ENCODE measurements at regions not wholly inside any gene's neighbourhood (a gene's known extent, or its start where the extent isn't known, plus 50 kb on each side); places are given as distances from the start of the nearest gene placed in this dataset.

DNA sequence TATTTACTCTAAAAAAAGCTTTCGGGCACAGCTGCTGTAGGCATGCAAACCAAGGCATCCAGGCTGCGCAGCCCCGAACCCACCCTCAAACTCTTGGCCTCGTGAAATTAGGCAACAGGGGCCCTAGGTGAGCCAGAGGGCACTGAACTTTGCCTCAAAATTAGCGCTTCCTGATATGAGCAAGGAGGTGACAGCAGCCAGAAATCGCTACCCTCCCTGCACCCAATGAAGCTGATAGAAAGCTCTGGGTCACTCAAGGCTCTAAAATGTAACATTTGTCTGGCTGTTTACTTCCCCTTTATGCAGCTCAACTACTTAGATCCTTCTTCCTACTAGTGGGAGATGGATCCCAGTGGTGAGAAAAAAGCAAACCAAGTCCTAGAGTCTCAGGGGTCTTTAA, 61.8 kb downstream of the PITPNM2 start (continued):
- no peak for TF ChIP-seq ZNF331 (CRISPR knock-in tag; IDR thresholded peaks at IDR 0.05)
- TF ChIP-seq SALL1 (CRISPR knock-in tag; IDR thresholded peaks at IDR 0.05): 0 out of 2 replicates have a peak, but pooled peaks have one; percentile 16

DNA sequence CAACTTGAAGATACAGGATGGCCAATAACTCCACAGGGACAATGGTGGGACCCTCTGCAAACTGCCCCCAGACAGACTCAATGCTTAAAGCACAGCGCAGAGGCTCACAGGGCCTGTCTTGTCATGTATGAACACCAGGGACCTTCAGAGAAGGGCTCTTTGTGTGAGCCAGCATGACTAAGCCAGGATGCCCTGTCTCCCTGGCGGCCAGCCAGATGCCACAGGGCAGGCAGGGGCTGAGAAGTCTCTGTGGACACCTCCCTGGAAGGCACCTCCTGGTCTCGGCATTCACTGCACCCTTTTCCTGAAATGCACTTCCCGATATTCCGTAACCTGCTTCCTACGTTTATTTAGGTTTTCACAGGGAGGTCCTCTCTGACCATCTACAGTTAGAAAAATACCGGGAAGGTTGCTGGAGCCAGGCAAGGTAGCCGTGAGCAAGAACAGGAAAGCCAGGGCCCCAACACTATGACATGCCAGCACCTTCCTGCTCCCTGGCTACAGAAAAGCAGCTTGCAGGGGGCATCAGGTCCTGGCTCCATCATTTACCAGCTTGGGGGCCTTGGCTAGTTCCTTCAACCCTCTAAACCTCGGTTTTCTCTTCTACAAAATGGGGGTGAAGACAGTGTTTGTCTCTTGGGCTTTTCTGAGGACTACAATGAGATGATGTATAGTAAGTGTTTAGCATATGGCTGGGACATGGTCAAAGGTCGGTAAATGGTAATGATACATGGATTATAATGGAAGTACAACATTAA, 65.0 kb downstream of the PITPNM2 start:
- Histone ChIP-seq H3K79me2 (ENCODE audit: insufficient read depth, low read length) (peaks cover 5% of the 10 kb centered on the region), H3K4me3 (replicated peaks in 1 of 3; ENCODE audit: insufficient read depth in 1 of 3, low read depth in 2 of 3, low read length in 3 of 3) (no peak overlapping the region), H3K27ac (ENCODE audit: extremely low read length, insufficient read depth, low read length) (no peak overlapping the region), H3K9me3 (ENCODE audit: low read length) (no peaks in the 10 kb centered on the region), H3K27me3 (ENCODE audit: control insufficient read depth in 1 of 2, insufficient read depth in 2 of 2, low read length in 2 of 2) (no peaks in the 10 kb centered on the region), H3K4me2 (ENCODE audit: low read depth, low read length) (no peak overlapping the region), H3K4me1 (ENCODE audit: insufficient read depth, low read length) (peaks cover 46% of the 10 kb centered on the region), H3K9ac (ENCODE audit: insufficient read depth, low read depth, low read length) (no peak overlapping the region), H4K20me1 (ENCODE audit: insufficient read depth, low read length) (no peaks in the 10 kb centered on the region), H3K36me3 (replicated peaks in 1 of 2; ENCODE audit: control insufficient read depth in 1 of 2, insufficient read depth in 2 of 2, low read length in 2 of 2) (no peaks in the 10 kb centered on the region; a peak in 1 of 5 replicates), H2AFZ (ENCODE audit: low read length) (no peak overlapping the region)
- in situ Hi-C loops (cut with HindIII; ENCODE audit: extremely low pct_ligation_motif_present, low pct_unique_long_range_greater_than_20kb) (no loop called here), intact Hi-C loops (cut with micrococcal nuclease; ENCODE audit: unreplicated experiment) (no loop called here)
- CTCF ChIA-PET (ENCODE audit: low intra/inter-chr PET ratio, low total read pairs): interaction anchor here (0.5 kb wide), 1 partner anchor 68 kb away, joined by 3 read pairs; no protein-coding TSS in a partner anchor
- TF ChIP-seq FOSL2 (CRISPR knock-in tag; IDR thresholded peaks at IDR 0.05): peak; percentile 73
- TF ChIP-seq, protein P1, sequence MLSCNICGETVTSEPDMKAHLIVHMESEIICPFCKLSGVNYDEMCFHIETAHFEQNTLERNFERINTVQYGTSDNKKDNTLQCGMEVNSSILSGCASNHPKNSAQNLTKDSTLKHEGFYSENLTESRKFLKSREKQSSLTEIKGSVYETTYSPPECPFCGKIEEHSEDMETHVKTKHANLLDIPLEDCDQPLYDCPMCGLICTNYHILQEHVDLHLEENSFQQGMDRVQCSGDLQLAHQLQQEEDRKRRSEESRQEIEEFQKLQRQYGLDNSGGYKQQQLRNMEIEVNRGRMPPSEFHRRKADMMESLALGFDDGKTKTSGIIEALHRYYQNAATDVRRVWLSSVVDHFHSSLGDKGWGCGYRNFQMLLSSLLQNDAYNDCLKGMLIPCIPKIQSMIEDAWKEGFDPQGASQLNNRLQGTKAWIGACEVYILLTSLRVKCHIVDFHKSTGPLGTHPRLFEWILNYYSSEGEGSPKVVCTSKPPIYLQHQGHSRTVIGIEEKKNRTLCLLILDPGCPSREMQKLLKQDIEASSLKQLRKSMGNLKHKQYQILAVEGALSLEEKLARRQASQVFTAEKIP (CRISPR knock-in tag; IDR thresholded peaks at IDR 0.05; ENCODE audit: borderline replicate concordance): no peak
- TF ChIP-seq, protein P2, sequence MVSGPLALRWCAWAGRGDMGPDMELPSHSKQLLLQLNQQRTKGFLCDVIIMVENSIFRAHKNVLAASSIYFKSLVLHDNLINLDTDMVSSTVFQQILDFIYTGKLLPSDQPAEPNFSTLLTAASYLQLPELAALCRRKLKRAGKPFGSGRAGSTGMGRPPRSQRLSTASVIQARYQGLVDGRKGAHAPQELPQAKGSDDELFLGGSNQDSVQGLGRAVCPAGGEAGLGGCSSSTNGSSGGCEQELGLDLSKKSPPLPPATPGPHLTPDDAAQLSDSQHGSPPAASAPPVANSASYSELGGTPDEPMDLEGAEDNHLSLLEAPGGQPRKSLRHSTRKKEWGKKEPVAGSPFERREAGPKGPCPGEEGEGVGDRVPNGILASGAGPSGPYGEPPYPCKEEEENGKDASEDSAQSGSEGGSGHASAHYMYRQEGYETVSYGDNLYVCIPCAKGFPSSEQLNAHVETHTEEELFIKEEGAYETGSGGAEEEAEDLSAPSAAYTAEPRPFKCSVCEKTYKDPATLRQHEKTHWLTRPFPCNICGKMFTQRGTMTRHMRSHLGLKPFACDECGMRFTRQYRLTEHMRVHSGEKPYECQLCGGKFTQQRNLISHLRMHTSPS (CRISPR knock-in tag; IDR thresholded peaks at IDR 0.05; ENCODE audit: low read depth): peak; percentile 26; the same call in 1 of the 2 replicates
- TF ChIP-seq CCDC6 (CRISPR knock-in tag; IDR thresholded peaks at IDR 0.05): no peak
- TF ChIP-seq, protein P3, sequence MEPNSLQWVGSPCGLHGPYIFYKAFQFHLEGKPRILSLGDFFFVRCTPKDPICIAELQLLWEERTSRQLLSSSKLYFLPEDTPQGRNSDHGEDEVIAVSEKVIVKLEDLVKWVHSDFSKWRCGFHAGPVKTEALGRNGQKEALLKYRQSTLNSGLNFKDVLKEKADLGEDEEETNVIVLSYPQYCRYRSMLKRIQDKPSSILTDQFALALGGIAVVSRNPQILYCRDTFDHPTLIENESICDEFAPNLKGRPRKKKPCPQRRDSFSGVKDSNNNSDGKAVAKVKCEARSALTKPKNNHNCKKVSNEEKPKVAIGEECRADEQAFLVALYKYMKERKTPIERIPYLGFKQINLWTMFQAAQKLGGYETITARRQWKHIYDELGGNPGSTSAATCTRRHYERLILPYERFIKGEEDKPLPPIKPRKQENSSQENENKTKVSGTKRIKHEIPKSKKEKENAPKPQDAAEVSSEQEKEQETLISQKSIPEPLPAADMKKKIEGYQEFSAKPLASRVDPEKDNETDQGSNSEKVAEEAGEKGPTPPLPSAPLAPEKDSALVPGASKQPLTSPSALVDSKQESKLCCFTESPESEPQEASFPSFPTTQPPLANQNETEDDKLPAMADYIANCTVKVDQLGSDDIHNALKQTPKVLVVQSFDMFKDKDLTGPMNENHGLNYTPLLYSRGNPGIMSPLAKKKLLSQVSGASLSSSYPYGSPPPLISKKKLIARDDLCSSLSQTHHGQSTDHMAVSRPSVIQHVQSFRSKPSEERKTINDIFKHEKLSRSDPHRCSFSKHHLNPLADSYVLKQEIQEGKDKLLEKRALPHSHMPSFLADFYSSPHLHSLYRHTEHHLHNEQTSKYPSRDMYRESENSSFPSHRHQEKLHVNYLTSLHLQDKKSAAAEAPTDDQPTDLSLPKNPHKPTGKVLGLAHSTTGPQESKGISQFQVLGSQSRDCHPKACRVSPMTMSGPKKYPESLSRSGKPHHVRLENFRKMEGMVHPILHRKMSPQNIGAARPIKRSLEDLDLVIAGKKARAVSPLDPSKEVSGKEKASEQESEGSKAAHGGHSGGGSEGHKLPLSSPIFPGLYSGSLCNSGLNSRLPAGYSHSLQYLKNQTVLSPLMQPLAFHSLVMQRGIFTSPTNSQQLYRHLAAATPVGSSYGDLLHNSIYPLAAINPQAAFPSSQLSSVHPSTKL (CRISPR knock-in tag; IDR thresholded peaks at IDR 0.05): peak; percentile 26; the same call in 1 of the 2 replicates
- TF ChIP-seq, protein P4, sequence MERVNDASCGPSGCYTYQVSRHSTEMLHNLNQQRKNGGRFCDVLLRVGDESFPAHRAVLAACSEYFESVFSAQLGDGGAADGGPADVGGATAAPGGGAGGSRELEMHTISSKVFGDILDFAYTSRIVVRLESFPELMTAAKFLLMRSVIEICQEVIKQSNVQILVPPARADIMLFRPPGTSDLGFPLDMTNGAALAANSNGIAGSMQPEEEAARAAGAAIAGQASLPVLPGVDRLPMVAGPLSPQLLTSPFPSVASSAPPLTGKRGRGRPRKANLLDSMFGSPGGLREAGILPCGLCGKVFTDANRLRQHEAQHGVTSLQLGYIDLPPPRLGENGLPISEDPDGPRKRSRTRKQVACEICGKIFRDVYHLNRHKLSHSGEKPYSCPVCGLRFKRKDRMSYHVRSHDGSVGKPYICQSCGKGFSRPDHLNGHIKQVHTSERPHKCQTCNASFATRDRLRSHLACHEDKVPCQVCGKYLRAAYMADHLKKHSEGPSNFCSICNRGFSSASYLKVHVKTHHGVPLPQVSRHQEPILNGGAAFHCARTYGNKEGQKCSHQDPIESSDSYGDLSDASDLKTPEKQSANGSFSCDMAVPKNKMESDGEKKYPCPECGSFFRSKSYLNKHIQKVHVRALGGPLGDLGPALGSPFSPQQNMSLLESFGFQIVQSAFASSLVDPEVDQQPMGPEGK (CRISPR knock-in tag; IDR thresholded peaks at IDR 0.05): peak; percentile 41; the same call in 1 of the 2 replicates
- TF ChIP-seq HNRNPL (IDR thresholded peaks at IDR 0.05; ENCODE audit: low read depth, low read length): peak; percentile 68; the same call in 1 of the 2 replicates
- peak; percentile 67 for TF ChIP-seq ZNF629 (CRISPR knock-in tag; conservative IDR thresholded peaks at IDR 0.05)
- FAIRE-seq (no peak), ATAC-seq (peak; percentile 36), DNase-seq (ENCODE audit: low spot score) (peak; percentile 68)
- POLR2A ChIA-PET: no interaction called here
- no TSS peak for BruUV-seq (replicated peaks)
- 71% methylated on average over 8 of the region's 10 CpGs for WGBS (ENCODE audit: low lambda C conversion rate)

All from HepG2 (cell line).